ELR (cell line): ENCODE measurements at regions not wholly inside any gene's neighbourhood (a gene's known extent, or its start where the extent isn't known, plus 50 kb on each side); places are given as distances from the start of the nearest gene placed in this dataset.
A peak's percentile ranks its signal among the peaks of the same experiment; 100 is the strongest.

Source experiments
- DNase-seq: peaks from one replicate; pipeline ENCODE4 v3.0.0-alpha.2; 2015; ENCODE audit warnings: low read depth

GRCh38 chr12:114976372-114976771 lies 292.4 kb upstream of the TBX3 start:
- DNase-seq: peak; percentile 47

- DNase-seq: no peak
Observed at GRCh38 chr12:114975640-114976310, 291.8 kb upstream of the TBX3 start.

GRCh38 chr12:114974826-114975639 lies 291.1 kb upstream of the TBX3 start:
- DNase-seq: no peak

GRCh38 chr12:114974333-114974732 lies 290.4 kb upstream of the TBX3 start:
- no peak for DNase-seq

- no peak for DNase-seq
Observed at GRCh38 chr12:114968727-114969126, 284.8 kb upstream of the TBX3 start.

- no peak for DNase-seq
Observed at GRCh38 chr12:114967151-114967550, 283.2 kb upstream of the TBX3 start.

- no peak for DNase-seq
Observed at GRCh38 chr12:114964841-114965240, 280.9 kb upstream of the TBX3 start.

- DNase-seq: no peak
Observed at GRCh38 chr12:114963846-114964245, 279.9 kb upstream of the TBX3 start.

GRCh38 chr12:114961491-114961890 lies 277.5 kb upstream of the TBX3 start:
- DNase-seq: no peak

- DNase-seq: no peak
Observed at GRCh38 chr12:114958538-114958937, 274.6 kb upstream of the TBX3 start.

GRCh38 chr12:114957225-114957624 lies 273.2 kb upstream of the TBX3 start:
- no peak for DNase-seq

- peak; percentile 46 for DNase-seq
Observed at GRCh38 chr12:114955414-114956014, 271.5 kb upstream of the TBX3 start.

- no peak for DNase-seq
Observed at GRCh38 chr12:114954511-114955055, 270.6 kb upstream of the TBX3 start.

GRCh38 chr12:114952573-114953271 lies 268.7 kb upstream of the TBX3 start:
- no peak for DNase-seq

- no peak for DNase-seq
Observed at GRCh38 chr12:114949058-114949820, 265.3 kb upstream of the TBX3 start.

GRCh38 chr12:114945351-114945750 lies 261.4 kb upstream of the TBX3 start:
- no peak for DNase-seq

- no peak for DNase-seq
Observed at GRCh38 chr12:114944736-114945135, 260.8 kb upstream of the TBX3 start.

GRCh38 chr12:114943601-114944000 lies 259.6 kb upstream of the TBX3 start:
- no peak for DNase-seq

GRCh38 chr12:114938487-114939210 lies 254.7 kb upstream of the TBX3 start:
- DNase-seq: no peak

GRCh38 chr12:114936148-114937079 lies 252.4 kb upstream of the TBX3 start:
- peak; percentile 93 for DNase-seq
